Trophoblast cell (in vitro differentiated cells and primary cell): ENCODE measurements at regions not wholly inside any gene's neighbourhood (a gene's known extent, or its start where the extent isn't known, plus 50 kb on each side); places are given as distances from the start of the nearest gene placed in this dataset.

Source experiments
- DNase-seq, 2 donors: peaks; one replicate each; pipeline ENCODE4 v3.0.0-alpha.2; 2016
- H2AFZ ChIP-seq: 2 replicates; pipeline ENCODE4 v1.6.1; 2013; ENCODE audit warnings: low read length, moderate library complexity, mild to moderate bottlenecking; ENCODE audit not compliant: insufficient read depth, poor library complexity
- H2AK5ac ChIP-seq: 2 replicates; pipeline ENCODE4 v1.6.1; 2013; ENCODE audit warnings: mild to moderate bottlenecking, low read length
- H2BK120ac ChIP-seq: 2 replicates; pipeline ENCODE4 v1.6.1; 2013; ENCODE audit warnings: low read length, mild to moderate bottlenecking, moderate library complexity; ENCODE audit not compliant: insufficient read depth, poor library complexity
- H2BK12ac ChIP-seq: 2 replicates; pipeline ENCODE4 v1.6.1; 2013; ENCODE audit warnings: mild to moderate bottlenecking, low read length, moderate library complexity
- H2BK5ac ChIP-seq: 2 replicates; pipeline ENCODE4 v1.6.1; 2013; ENCODE audit warnings: low read length, low read depth, moderate library complexity, mild to moderate bottlenecking; ENCODE audit not compliant: poor library complexity
- H3K14ac ChIP-seq: 2 replicates; pipeline ENCODE4 v1.6.1; 2013; ENCODE audit warnings: mild to moderate bottlenecking, low read length
- H3K18ac ChIP-seq: 2 replicates; pipeline ENCODE4 v1.6.1; 2013; ENCODE audit warnings: mild to moderate bottlenecking, low read length
- H3K23ac ChIP-seq: 2 replicates; pipeline ENCODE4 v1.6.1; 2013; ENCODE audit warnings: low read length
- H3K27ac ChIP-seq: 2 replicates; pipeline ENCODE4 v1.5.1; 2013; ENCODE audit warnings: low read depth, mild to moderate bottlenecking, inconsistent platforms, low read length, moderate library complexity
- H3K27me3 ChIP-seq: 2 replicates; pipeline ENCODE4 v1.6.1; 2013; ENCODE audit warnings: inconsistent platforms, mild to moderate bottlenecking, low read length, moderate library complexity; ENCODE audit not compliant: insufficient read depth
- H3K36me3 ChIP-seq, 2 experiments: 1 replicate in 1 of 2; 2 replicates in 1 of 2; pipeline ENCODE4 v1.6.1; 2013; ENCODE audit warnings: low read length in 2 of 2, mild to moderate bottlenecking in 2 of 2, moderate library complexity in 1 of 2; ENCODE audit not compliant: insufficient read depth in 2 of 2, control insufficient read depth in 1 of 2
- H3K4ac ChIP-seq: 2 replicates; pipeline ENCODE4 v1.6.1; 2013; ENCODE audit warnings: low read depth, mild to moderate bottlenecking, low read length, moderate library complexity
- H3K4me1 ChIP-seq, 2 experiments: 1 replicate in 1 of 2; 2 replicates in 1 of 2; pipeline ENCODE4 v1.6.1; 2013; ENCODE audit warnings: low read length in 2 of 2, mild to moderate bottlenecking in 2 of 2, moderate library complexity in 1 of 2; ENCODE audit not compliant: insufficient read depth in 2 of 2, control insufficient read depth in 1 of 2
- H3K4me2 ChIP-seq: 2 replicates; pipeline ENCODE4 v1.6.1; 2013; ENCODE audit warnings: inconsistent platforms, mild to moderate bottlenecking, low read length, moderate library complexity
- H3K4me3 ChIP-seq: 2 replicates; pipeline ENCODE4 v1.5.1; 2013; ENCODE audit warnings: mild to moderate bottlenecking, low read depth, low read length, inconsistent platforms
- H3K79me1 ChIP-seq: one replicate; pipeline ENCODE4 v1.6.1; 2013; ENCODE audit warnings: low read length
- H3K79me2 ChIP-seq: 2 replicates; pipeline ENCODE4 v1.6.1; 2013; ENCODE audit warnings: low read length, mild to moderate bottlenecking; ENCODE audit not compliant: control insufficient read depth, insufficient read depth, poor library complexity
- H3K9ac ChIP-seq: 2 replicates; pipeline ENCODE4 v1.6.1; 2013; ENCODE audit warnings: mild to moderate bottlenecking, low read length
- H3K9me3 ChIP-seq: 2 replicates; pipeline ENCODE4 v1.6.1; 2013; ENCODE audit warnings: low read depth, mild to moderate bottlenecking, control low read depth, inconsistent platforms, low read length; ENCODE audit not compliant: insufficient read depth
- H4K12ac ChIP-seq: 2 replicates; pipeline ENCODE4 v1.6.1; 2013; ENCODE audit warnings: low read depth, mild to moderate bottlenecking, low read length, moderate library complexity
- H4K8ac ChIP-seq: 2 replicates; pipeline ENCODE4 v1.6.1; 2013; ENCODE audit warnings: low read depth, mild to moderate bottlenecking, low read length, moderate library complexity
- H4K91ac ChIP-seq: one replicate; pipeline ENCODE4 v1.6.1; 2013; ENCODE audit warnings: low read depth, mild to moderate bottlenecking, low read length, moderate library complexity
- WGBS: extraction: QIAGEN DNeasy Blood & Tissue Kit; methylation state at CpG from one replicate; pipeline ENCODE4 v1.1.7; 2013; ENCODE audit warnings: missing lambda C conversion rate; ENCODE audit not compliant: insufficient read length, insufficient coverage; ENCODE audit errors: extremely low coverage; 5-methylcytosine and 5-hydroxymethylcytosine counted together

- Histone ChIP-seq H3K4ac (no peak overlapping the region), H3K27ac (no peak overlapping the region), H2BK120ac (no peak overlapping the region), H3K4me2 (no peak overlapping the region), H2AFZ (no peak overlapping the region), H3K18ac (no peak overlapping the region), H3K79me2 (no peaks in the 10 kb centered on the region), H4K91ac (no peak overlapping the region), H4K12ac (no peak overlapping the region), H3K4me3 (no peak overlapping the region), H3K4me1 (peaks cover 2 to 6% of the 10 kb centered on the region in 2 experiments), H2BK5ac (no peak overlapping the region), H2BK12ac (no peak overlapping the region), H3K9ac (no peak overlapping the region), H3K36me3 (no peaks in the 10 kb centered on the region), H3K14ac (no peak overlapping the region), H3K79me1 (no peaks in the 10 kb centered on the region), H4K8ac (no peak overlapping the region), H3K9me3 (no peaks in the 10 kb centered on the region), H3K23ac (no peak overlapping the region), H3K27me3 (no peaks in the 10 kb centered on the region), H2AK5ac (no peak overlapping the region)
- no peak for DNase-seq
- no CpG with 5 or more reads among the region's 6 CpGs for WGBS
Measured at GRCh38 chr6:132135409-132135808, 184.2 kb upstream of the CCN2 start.

DNA sequence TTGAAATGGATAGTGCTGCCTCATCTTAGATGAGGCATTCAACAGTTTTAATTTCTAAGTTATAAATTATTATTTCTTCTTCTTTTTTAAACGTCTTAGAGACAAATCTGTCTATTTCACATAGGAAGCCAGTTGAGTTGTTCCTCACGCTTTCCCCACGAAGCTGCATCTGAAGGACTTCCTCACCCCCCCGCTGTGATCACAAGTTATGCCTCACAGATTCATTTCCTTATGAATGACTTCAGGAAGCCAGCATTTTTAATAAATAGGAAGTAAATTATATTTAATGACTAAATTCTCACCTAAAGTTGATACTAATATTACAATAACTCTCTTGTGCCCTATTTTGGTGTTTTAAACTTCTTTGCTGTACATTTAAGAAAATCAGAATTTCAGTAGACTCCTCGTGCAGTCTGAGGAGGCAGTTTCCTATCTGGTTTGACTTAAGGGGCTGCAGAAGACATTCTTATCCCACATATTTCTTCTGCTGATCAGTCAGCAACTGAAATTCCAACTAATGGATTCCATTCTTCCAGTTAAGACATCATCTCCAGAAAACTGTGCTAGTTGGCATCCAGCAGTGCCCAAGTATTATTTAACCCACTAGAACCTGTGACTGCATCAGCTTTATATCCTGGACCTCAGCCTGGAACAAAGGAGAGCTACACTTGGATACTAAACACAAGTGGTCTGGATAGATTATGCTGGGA lies 182.7 kb upstream of the CCN2 start:
- Histone ChIP-seq H3K18ac (no peak overlapping the region), H3K79me2 (no peaks in the 10 kb centered on the region), H3K9me3 (no peaks in the 10 kb centered on the region), H3K4me1 (peaks cover 2 to 6% of the 10 kb centered on the region in 2 experiments), H3K79me1 (no peaks in the 10 kb centered on the region), H3K23ac (no peak overlapping the region), H3K9ac (no peak overlapping the region), H2BK120ac (no peak overlapping the region), H2AK5ac (no peak overlapping the region), H4K91ac (no peak overlapping the region), H3K4me3 (no peak overlapping the region), H3K4ac (no peak overlapping the region), H3K27me3 (no peaks in the 10 kb centered on the region), H2BK5ac (no peak overlapping the region), H3K27ac (no peak overlapping the region), H2BK12ac (no peak overlapping the region), H3K14ac (no peak overlapping the region), H4K8ac (no peak overlapping the region), H3K4me2 (no peak overlapping the region), H3K36me3 (no peaks in the 10 kb centered on the region), H4K12ac (no peak overlapping the region), H2AFZ (no peak overlapping the region)
- no CpG with 5 or more reads among the region's 5 CpGs for WGBS
- DNase-seq, result no peak

- H3K27ac ChIP-seq, result no peak overlapping the region
- H3K27me3 ChIP-seq, result no peaks in the 10 kb centered on the region
- no peak overlapping the region for H2BK12ac ChIP-seq
- no peaks in the 10 kb centered on the region for H3K79me1 ChIP-seq
- no peak overlapping the region for H2BK5ac ChIP-seq
- no peak overlapping the region for H3K4me3 ChIP-seq
- H3K18ac ChIP-seq, result no peak overlapping the region
- H2AK5ac ChIP-seq, result no peak overlapping the region
- H3K4ac ChIP-seq, result no peak overlapping the region
- DNase-seq, result peak; percentile 29 to 76
- no peak overlapping the region for H4K8ac ChIP-seq
- no peaks in the 10 kb centered on the region for H3K9me3 ChIP-seq
- no peaks in the 10 kb centered on the region for H3K79me2 ChIP-seq
- H4K12ac ChIP-seq, result no peak overlapping the region
- H3K9ac ChIP-seq, result no peak overlapping the region
- no peak overlapping the region for H3K14ac ChIP-seq
- H3K23ac ChIP-seq, result no peak overlapping the region
- no peak overlapping the region for H2AFZ ChIP-seq
- H2BK120ac ChIP-seq, result no peak overlapping the region
- H3K4me2 ChIP-seq, result no peak overlapping the region
- H4K91ac ChIP-seq, result no peak overlapping the region
- H3K36me3 ChIP-seq, result no peaks in the 10 kb centered on the region
- peaks cover 2 to 6% of the 10 kb centered on the region in 2 experiments for H3K4me1 ChIP-seq
- WGBS, result no CpG with 5 or more reads among the region's 3 CpGs
Measured at GRCh38 chr6:132132924-132133639, 181.9 kb upstream of the CCN2 start.

DNA sequence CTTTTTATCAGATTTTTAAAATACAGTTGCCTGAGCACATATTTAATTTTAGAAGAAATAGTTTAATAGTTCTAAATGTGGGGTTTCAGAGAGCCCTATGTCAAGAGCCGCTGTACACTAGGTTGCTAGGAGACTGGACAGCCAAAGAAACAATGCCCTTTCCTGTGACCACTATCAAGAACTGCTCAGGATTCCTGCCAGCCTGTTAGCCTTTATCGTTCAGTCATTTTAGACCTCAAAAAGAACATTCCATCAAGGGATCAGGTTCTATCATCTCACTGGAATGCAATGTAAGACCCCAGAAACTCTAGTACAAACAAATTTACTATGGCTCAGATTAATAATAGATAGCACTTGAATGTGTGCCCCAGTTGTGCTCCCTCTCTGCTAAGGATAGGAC lies 181.2 kb upstream of the CCN2 start:
- no peak overlapping the region for H4K91ac ChIP-seq
- H2BK120ac ChIP-seq, result no peak overlapping the region
- no peak overlapping the region for H2AK5ac ChIP-seq
- peaks cover 2 to 6% of the 10 kb centered on the region in 2 experiments for H3K4me1 ChIP-seq
- no peak overlapping the region for H2BK5ac ChIP-seq
- WGBS, result no CpG with 5 or more reads among the region's 2 CpGs
- H4K8ac ChIP-seq, result no peak overlapping the region
- H2AFZ ChIP-seq, result no peak overlapping the region
- no peaks in the 10 kb centered on the region for H3K27me3 ChIP-seq
- no peak overlapping the region for H3K4me3 ChIP-seq
- H3K79me2 ChIP-seq, result no peaks in the 10 kb centered on the region
- no peak overlapping the region for H3K18ac ChIP-seq
- H4K12ac ChIP-seq, result no peak overlapping the region
- H3K14ac ChIP-seq, result no peak overlapping the region
- no peak overlapping the region for H2BK12ac ChIP-seq
- no peak overlapping the region for H3K4ac ChIP-seq
- H3K9ac ChIP-seq, result no peak overlapping the region
- H3K23ac ChIP-seq, result no peak overlapping the region
- DNase-seq, result peak in 1 of 2 donors; percentile 59
- no peaks in the 10 kb centered on the region for H3K9me3 ChIP-seq
- no peak overlapping the region for H3K27ac ChIP-seq
- no peak overlapping the region for H3K4me2 ChIP-seq
- no peaks in the 10 kb centered on the region for H3K36me3 ChIP-seq
- no peaks in the 10 kb centered on the region for H3K79me1 ChIP-seq
